ENCODE measurements at regions not wholly inside any gene's neighbourhood (a gene's known extent, or its start where the extent isn't known, plus 50 kb on each side); places are given as distances from the start of the nearest gene placed in this dataset.

GRCh38 chr14:22265319-22266141, 323.5 kb downstream of the DAD1 start:
- DNase-seq, result peak in 1 of 2 donors; percentile 77
- Histone ChIP-seq H3K4me3 (no peak overlapping the region), H3K27ac (peak overlapping the region; percentile 51 to 90), H3K9me3 (no peaks in the 10 kb centered on the region), H3K4me1 (peaks cover 0 to 50% (median 7%) of the 10 kb centered on the region in 4 donors), H3K27me3 (no peaks in the 10 kb centered on the region), H3K36me3 (no peaks in the 10 kb centered on the region)
- intact Hi-C loops (cut with DNase I; ENCODE audit: low total_unique reads), result no loop called here
- TF ChIP-seq CTCF (IDR thresholded peaks at IDR 0.05), result no peak

GRCh38 chr14:22264759-22265158, 324.3 kb downstream of the DAD1 start:
- DNase-seq, result no peak

DNA sequence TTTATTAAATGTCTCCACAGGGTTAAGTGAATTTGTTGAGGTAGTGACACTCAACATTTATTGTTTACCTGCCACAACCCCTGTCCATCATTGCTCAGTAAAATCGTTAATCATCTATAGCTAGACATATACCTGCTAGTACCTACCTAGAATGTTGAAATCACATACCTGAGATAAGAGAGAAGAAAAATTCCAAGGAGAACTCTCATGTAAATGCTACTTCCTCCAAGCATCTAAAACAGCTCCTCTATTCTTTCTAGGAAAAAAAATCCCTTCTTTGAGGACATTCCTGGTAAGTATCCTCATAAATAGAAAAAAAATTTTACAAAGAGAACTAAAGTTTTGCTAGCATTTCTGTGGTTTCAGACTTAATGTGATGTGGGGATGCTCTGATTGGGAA, 325.1 kb downstream of the DAD1 start:
- Histone ChIP-seq H3K36me3 (no peaks in the 10 kb centered on the region), H3K9me3 (no peaks in the 10 kb centered on the region), H3K4me3 (no peak overlapping the region), H3K4me1 (peaks cover 0 to 48% (median 7%) of the 10 kb centered on the region in 4 donors), H3K27ac (peak overlapping the region; percentile 51 to 90), H3K27me3 (no peaks in the 10 kb centered on the region)
- no peak for TF ChIP-seq CTCF (IDR thresholded peaks at IDR 0.05)
- no peak for DNase-seq
- intact Hi-C loops (cut with DNase I; ENCODE audit: low total_unique reads), result no loop called here

More at GRCh38 chr14:22264759-22265158, 324.3 kb downstream of the DAD1 start:
- no peaks in the 10 kb centered on the region for H3K9me3 ChIP-seq
- H3K4me3 ChIP-seq, result no peak overlapping the region
- intact Hi-C loops (cut with DNase I; ENCODE audit: low total_unique reads), result no loop called here
- H3K36me3 ChIP-seq, result no peaks in the 10 kb centered on the region
- H3K27me3 ChIP-seq, result no peaks in the 10 kb centered on the region
- no peak for TF ChIP-seq CTCF (IDR thresholded peaks at IDR 0.05)
- peaks cover 0 to 50% (median 7%) of the 10 kb centered on the region in 4 donors for H3K4me1 ChIP-seq
- peak overlapping the region; percentile 51 to 90 for H3K27ac ChIP-seq

DNA sequence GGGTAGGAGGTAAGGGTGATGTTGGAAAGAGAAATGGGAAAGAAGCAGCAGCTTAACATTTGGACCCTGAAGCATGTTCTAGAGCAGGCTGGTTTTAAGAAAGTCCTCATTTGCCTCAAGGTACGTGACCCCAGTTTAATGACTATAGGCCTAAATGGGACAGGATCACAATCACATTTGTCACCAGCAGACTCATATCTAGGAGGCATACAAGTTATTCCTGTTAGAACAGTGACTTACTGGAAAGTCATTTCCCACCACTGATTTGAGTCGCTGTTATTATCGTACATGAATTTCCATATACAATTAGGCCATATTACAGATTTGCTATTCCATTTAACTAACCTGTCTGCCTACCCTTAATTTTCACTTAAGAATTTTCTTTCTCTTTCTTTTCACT, 326.1 kb downstream of the DAD1 start:
- Histone ChIP-seq H3K36me3 (no peaks in the 10 kb centered on the region), H3K4me3 (no peak overlapping the region), H3K9me3 (no peaks in the 10 kb centered on the region), H3K4me1 (peaks cover 0 to 42% (median 7%) of the 10 kb centered on the region in 4 donors), H3K27ac (no peak overlapping the region), H3K27me3 (no peaks in the 10 kb centered on the region)
- intact Hi-C loops (cut with DNase I; ENCODE audit: low total_unique reads), result no loop called here
- DNase-seq, result no peak
- no peak for TF ChIP-seq CTCF (IDR thresholded peaks at IDR 0.05)

GRCh38 chr14:22255017-22255950, 333.7 kb downstream of the DAD1 start:
- Histone ChIP-seq H3K27ac (peak overlapping the region; percentile 6 to 72), H3K4me1 (peaks cover 0 to 42% (median 5%) of the 10 kb centered on the region in 4 donors), H3K9me3 (no peaks in the 10 kb centered on the region), H3K36me3 (no peaks in the 10 kb centered on the region), H3K4me3 (no peak overlapping the region), H3K27me3 (no peaks in the 10 kb centered on the region)
- intact Hi-C loops (cut with DNase I; ENCODE audit: low total_unique reads), result no loop called here
- TF ChIP-seq CTCF (IDR thresholded peaks at IDR 0.05), result no peak
- no peak for DNase-seq
